ENCODE measurements at regions not wholly inside any gene's neighbourhood (a gene's known extent, or its start where the extent isn't known, plus 50 kb on each side); places are given as distances from the start of the nearest gene placed in this dataset.
"Not testable (repeated sequence)": the region's sequence is repeated elsewhere in the genome, so short reads cannot be mapped to it uniquely, and the experiment has no call there.

DNA sequence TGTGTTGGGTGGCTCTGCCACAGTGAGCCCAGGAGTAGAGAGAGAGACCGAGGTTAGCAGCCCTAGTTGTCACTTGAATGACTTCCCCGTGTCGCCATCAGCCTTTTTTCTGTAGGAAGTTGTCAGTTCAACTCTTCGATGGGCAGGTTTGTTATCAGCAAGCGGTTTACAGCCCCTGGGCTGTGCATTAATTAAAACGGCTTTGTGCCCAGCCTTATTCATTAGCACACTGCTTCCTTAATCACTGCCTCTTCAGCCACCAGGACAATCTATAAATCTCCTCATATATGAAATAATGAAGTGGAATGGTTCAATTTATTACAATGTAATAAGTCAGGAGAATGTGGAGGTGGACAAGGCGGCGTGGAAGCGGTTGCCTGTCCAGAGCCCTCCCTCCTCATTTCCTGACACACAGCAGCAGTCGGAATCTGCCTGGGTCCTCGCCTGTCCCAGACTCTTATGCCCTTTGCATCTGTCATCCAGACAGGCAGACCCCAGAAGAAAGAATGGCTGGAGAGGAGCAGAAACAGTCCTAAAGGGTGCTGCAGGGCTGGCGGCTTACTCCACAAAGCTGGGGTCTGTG, 122.4 kb upstream of the OPCML start:
- Histone ChIP-seq H3K36me3 (ENCODE audit: control insufficient read depth in 1 of 2, insufficient read depth in 2 of 2, low read length in 1 of 2) (no peaks in the 10 kb centered on the region), H3K27me3 (ENCODE audit: control insufficient read depth in 1 of 2, insufficient read depth in 2 of 2, low read length in 1 of 2) (no peaks in the 10 kb centered on the region), H3K9me3 (ENCODE audit: control insufficient read depth, low read length) (peaks cover 8% of the 10 kb centered on the region), H3K4me3 (ENCODE audit: low read length in 2 of 2) (no peak overlapping the region), H3K4me1 (ENCODE audit: control insufficient read depth in 1 of 2, insufficient read depth in 2 of 2, low read length in 2 of 2) (no peaks in the 10 kb centered on the region), H3K27ac (ENCODE audit: low read depth in 1 of 2, low read length in 2 of 2) (no peak overlapping the region)
- DNase-seq: no peak
- WGBS, 2 donors: 46 to 59% methylated on average over 12 of the region's 12 CpGs
- no peak for ATAC-seq (ENCODE audit: low FRiP score)
- intact Hi-C loops (cut with DNase I): no loop called here

DNA sequence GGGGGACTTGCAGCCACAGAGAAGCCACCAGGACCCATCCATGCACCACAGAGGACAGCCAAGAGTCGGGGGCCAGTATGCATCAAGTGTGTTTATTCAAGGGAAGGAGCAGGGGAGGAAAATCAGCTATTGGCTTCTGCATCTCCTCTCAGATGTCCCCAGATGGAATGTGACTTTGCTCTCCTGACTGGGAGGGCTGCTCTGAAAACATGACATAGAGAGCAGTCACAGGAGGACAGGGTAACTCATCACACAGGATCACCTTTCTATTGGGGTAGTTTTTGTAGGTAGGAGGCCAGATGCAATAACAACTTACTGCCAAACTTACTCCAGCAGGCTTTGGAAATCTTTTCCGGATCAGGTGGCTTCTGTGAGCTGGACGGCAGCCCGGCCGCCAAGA, 121.0 kb upstream of the OPCML start:
- H3K36me3 ChIP-seq (ENCODE audit: control insufficient read depth in 1 of 2, insufficient read depth in 2 of 2, low read length in 1 of 2): no peaks in the 10 kb centered on the region
- intact Hi-C loops (cut with DNase I): no loop called here
- H3K4me1 ChIP-seq (ENCODE audit: control insufficient read depth in 1 of 2, insufficient read depth in 2 of 2, low read length in 2 of 2): no peaks in the 10 kb centered on the region
- H3K9me3 ChIP-seq (ENCODE audit: control insufficient read depth, low read length): peaks cover 8% of the 10 kb centered on the region
- no peak overlapping the region for H3K27ac ChIP-seq (ENCODE audit: low read depth in 1 of 2, low read length in 2 of 2)
- H3K27me3 ChIP-seq (ENCODE audit: control insufficient read depth in 1 of 2, insufficient read depth in 2 of 2, low read length in 1 of 2): no peaks in the 10 kb centered on the region
- DNase-seq: no peak
- WGBS, 2 donors: 41 to 48% methylated on average over 5 of the region's 5 CpGs
- no peak overlapping the region for H3K4me3 ChIP-seq (ENCODE audit: low read length in 2 of 2)
- ATAC-seq (ENCODE audit: low FRiP score): no peak

GRCh38 chr11:133650082-133650481, 117.8 kb upstream of the OPCML start:
- Histone ChIP-seq H3K36me3 (ENCODE audit: control insufficient read depth in 1 of 2, insufficient read depth in 2 of 2, low read length in 1 of 2) (no peaks in the 10 kb centered on the region), H3K4me1 (ENCODE audit: control insufficient read depth in 1 of 2, insufficient read depth in 2 of 2, low read length in 2 of 2) (no peaks in the 10 kb centered on the region), H3K27ac (ENCODE audit: low read depth in 1 of 2, low read length in 2 of 2) (no peak overlapping the region), H3K9me3 (ENCODE audit: control insufficient read depth, low read length) (no peaks in the 10 kb centered on the region), H3K27me3 (ENCODE audit: control insufficient read depth in 1 of 2, insufficient read depth in 2 of 2, low read length in 1 of 2) (no peaks in the 10 kb centered on the region), H3K4me3 (ENCODE audit: low read length in 2 of 2) (no peak overlapping the region)
- ATAC-seq (ENCODE audit: low FRiP score) (no peak), DNase-seq (no peak)
- intact Hi-C loops (cut with DNase I): no loop called here
- WGBS, 2 donors: 33 to 50% methylated on average over 4 of the region's 4 CpGs

DNA sequence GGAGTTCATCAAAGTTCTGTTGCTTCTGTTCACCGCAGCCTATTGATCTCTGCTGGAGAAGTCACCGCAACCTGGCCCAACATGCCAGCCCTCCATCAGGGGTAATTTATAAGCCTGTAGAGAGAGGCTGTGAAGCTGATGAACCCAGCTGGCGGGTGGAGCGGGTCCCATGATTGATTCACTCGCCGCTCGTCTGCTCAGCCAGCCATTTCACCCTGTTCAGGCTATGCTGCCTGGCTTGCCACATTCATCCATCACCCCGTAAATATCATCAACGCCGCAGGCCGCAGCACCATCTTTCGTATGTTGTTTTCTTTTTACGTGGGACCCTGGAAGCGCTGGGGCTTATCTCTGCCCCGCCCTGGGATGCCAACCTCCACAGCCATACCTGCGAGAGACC, 116.7 kb upstream of the OPCML start:
- ATAC-seq (ENCODE audit: low FRiP score) (no peak), DNase-seq (no peak)
- intact Hi-C loops (cut with DNase I): no loop called here
- no peaks in the 10 kb centered on the region for H3K27me3 ChIP-seq (ENCODE audit: control insufficient read depth in 1 of 2, insufficient read depth in 2 of 2, low read length in 1 of 2)
- no peak overlapping the region for H3K27ac ChIP-seq (ENCODE audit: low read depth in 1 of 2, low read length in 2 of 2)
- no peak overlapping the region for H3K4me3 ChIP-seq (ENCODE audit: low read length in 2 of 2)
- no peaks in the 10 kb centered on the region for H3K4me1 ChIP-seq (ENCODE audit: control insufficient read depth in 1 of 2, insufficient read depth in 2 of 2, low read length in 2 of 2)
- WGBS, 2 donors: 78 to 86% methylated on average over 16 of the region's 16 CpGs
- no peaks in the 10 kb centered on the region for H3K9me3 ChIP-seq (ENCODE audit: control insufficient read depth, low read length)
- H3K36me3 ChIP-seq (ENCODE audit: control insufficient read depth in 1 of 2, insufficient read depth in 2 of 2, low read length in 1 of 2): no peaks in the 10 kb centered on the region

- Histone ChIP-seq H3K27me3 (ENCODE audit: control insufficient read depth in 1 of 2, insufficient read depth in 2 of 2, low read length in 1 of 2) (no peaks in the 10 kb centered on the region), H3K36me3 (ENCODE audit: control insufficient read depth in 1 of 2, insufficient read depth in 2 of 2, low read length in 1 of 2) (no peaks in the 10 kb centered on the region), H3K9me3 (ENCODE audit: control insufficient read depth, low read length) (no peaks in the 10 kb centered on the region), H3K4me3 (ENCODE audit: low read length in 2 of 2) (no peak overlapping the region), H3K27ac (ENCODE audit: low read depth in 1 of 2, low read length in 2 of 2) (no peak overlapping the region), H3K4me1 (ENCODE audit: control insufficient read depth in 1 of 2, insufficient read depth in 2 of 2, low read length in 2 of 2) (no peaks in the 10 kb centered on the region)
- 76 to 79% methylated on average over 2 of the region's 2 CpGs for WGBS, 2 donors
- intact Hi-C loops (cut with DNase I): no loop called here
- ATAC-seq (ENCODE audit: low FRiP score) (no peak), DNase-seq (no peak)
Measured at GRCh38 chr11:133639408-133639807, 107.1 kb upstream of the OPCML start.

DNA sequence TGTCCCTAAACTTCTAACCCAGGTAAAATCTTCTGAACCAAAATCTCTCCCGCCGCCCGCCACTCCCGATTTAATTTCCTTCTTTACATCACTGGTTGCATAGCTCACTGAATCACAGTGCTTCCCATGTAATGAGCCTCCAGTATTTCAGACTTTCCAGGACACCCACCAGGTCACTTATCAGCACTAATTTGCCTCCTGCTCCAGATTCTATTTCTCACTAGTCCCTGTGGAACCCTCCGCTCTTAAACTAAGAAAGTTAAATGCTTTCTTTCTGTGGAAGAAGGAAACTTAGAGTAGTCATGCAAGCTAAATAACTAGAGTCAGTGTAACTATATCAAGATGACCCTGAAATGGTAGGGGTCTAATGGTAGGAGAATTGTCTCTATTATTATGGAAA, 106.6 kb upstream of the OPCML start:
- intact Hi-C loops (cut with DNase I): no loop called here
- H3K4me3 ChIP-seq (ENCODE audit: low read length in 2 of 2): no peak overlapping the region
- DNase-seq: no peak

GRCh38 chr11:133636711-133637355, 104.5 kb upstream of the OPCML start:
- H3K4me1 ChIP-seq (ENCODE audit: control insufficient read depth in 1 of 2, insufficient read depth in 2 of 2, low read length in 2 of 2): no peaks in the 10 kb centered on the region
- H3K4me3 ChIP-seq (ENCODE audit: low read length in 2 of 2): no peak overlapping the region
- intact Hi-C loops (cut with DNase I): no loop called here
- peak; percentile 19 for ATAC-seq (ENCODE audit: low FRiP score)
- H3K9me3 ChIP-seq (ENCODE audit: control insufficient read depth, low read length): no peaks in the 10 kb centered on the region
- 46 to 48% methylated on average over 18 of the region's 18 CpGs for WGBS, 2 donors
- no peaks in the 10 kb centered on the region for H3K27me3 ChIP-seq (ENCODE audit: control insufficient read depth in 1 of 2, insufficient read depth in 2 of 2, low read length in 1 of 2)
- H3K27ac ChIP-seq (ENCODE audit: low read depth in 1 of 2, low read length in 2 of 2): no peak overlapping the region
- DNase-seq: no peak
- H3K36me3 ChIP-seq (ENCODE audit: control insufficient read depth in 1 of 2, insufficient read depth in 2 of 2, low read length in 1 of 2): no peaks in the 10 kb centered on the region

More for the DNA sequence above, 106.6 kb upstream of the OPCML start:
- Histone ChIP-seq H3K36me3 (ENCODE audit: control insufficient read depth in 1 of 2, insufficient read depth in 2 of 2, low read length in 1 of 2) (no peaks in the 10 kb centered on the region), H3K9me3 (ENCODE audit: control insufficient read depth, low read length) (no peaks in the 10 kb centered on the region), H3K27ac (ENCODE audit: low read depth in 1 of 2, low read length in 2 of 2) (no peak overlapping the region), H3K4me1 (ENCODE audit: control insufficient read depth in 1 of 2, insufficient read depth in 2 of 2, low read length in 2 of 2) (no peaks in the 10 kb centered on the region), H3K27me3 (ENCODE audit: control insufficient read depth in 1 of 2, insufficient read depth in 2 of 2, low read length in 1 of 2) (no peaks in the 10 kb centered on the region)
- no peak for ATAC-seq (ENCODE audit: low FRiP score)
- 93 to 96% methylated on average over 5 of the region's 5 CpGs for WGBS, 2 donors

DNA sequence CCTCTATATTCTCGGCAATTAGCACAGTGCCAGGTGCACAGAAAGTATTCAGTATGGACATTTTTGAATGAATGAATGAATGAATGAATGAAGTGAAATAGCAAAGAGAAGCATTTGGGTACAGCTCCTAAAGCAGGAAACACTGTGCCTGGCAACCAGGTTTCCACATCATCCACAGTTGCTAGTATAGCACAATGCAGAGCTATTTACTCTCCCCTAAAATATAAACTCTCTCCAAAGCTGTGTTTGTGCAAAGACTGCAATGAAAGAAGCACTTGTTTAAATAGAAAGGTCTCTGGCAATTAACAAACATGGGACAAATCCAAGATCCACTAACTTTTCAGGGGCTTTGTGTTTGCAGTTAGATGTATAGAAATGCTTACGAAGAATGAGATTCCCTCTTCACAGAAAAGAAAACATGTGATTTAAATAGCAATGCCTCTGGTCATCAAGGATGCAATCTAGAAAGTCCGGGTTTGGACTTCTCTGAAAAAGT, 103.0 kb upstream of the OPCML start:
- Histone ChIP-seq H3K27me3 (ENCODE audit: control insufficient read depth in 1 of 2, insufficient read depth in 2 of 2, low read length in 1 of 2) (no peaks in the 10 kb centered on the region), H3K4me1 (ENCODE audit: control insufficient read depth in 1 of 2, insufficient read depth in 2 of 2, low read length in 2 of 2) (no peaks in the 10 kb centered on the region), H3K4me3 (ENCODE audit: low read length in 2 of 2) (no peak overlapping the region), H3K27ac (ENCODE audit: low read depth in 1 of 2, low read length in 2 of 2) (no peak overlapping the region), H3K9me3 (ENCODE audit: control insufficient read depth, low read length) (no peaks in the 10 kb centered on the region), H3K36me3 (ENCODE audit: control insufficient read depth in 1 of 2, insufficient read depth in 2 of 2, low read length in 1 of 2) (no peaks in the 10 kb centered on the region)
- WGBS, 2 donors: 39 to 41% methylated on average over 3 of the region's 3 CpGs
- intact Hi-C loops (cut with DNase I): no loop called here
- no peak for DNase-seq
- ATAC-seq (ENCODE audit: low FRiP score): no peak

DNA sequence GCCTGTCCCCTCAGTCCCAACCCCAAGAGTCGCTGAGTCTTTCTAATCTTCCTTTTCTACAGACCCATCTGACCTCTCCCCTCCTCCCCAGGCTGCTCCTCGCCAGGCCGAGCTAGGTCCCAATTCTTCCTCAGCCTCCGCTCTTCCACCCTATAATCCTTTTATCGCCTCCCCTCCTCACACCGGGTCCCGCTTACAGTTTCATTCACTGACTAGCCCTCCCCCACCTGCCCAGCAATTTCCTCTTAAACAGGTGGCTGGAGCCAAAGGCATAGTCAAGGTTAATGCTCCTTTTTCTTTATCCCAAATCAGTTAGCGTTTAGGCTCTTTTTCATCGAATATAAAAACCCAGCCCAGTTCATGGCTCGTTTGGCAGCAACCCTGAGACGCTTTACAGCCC, 96.1 kb upstream of the OPCML start:
- DNase-seq; H3K27me3 ChIP-seq (ENCODE audit: control insufficient read depth in 1 of 2, insufficient read depth in 2 of 2, low read length in 1 of 2); intact Hi-C loops (cut with DNase I); H3K27ac ChIP-seq (ENCODE audit: low read depth in 1 of 2, low read length in 2 of 2); ATAC-seq (ENCODE audit: low FRiP score); H3K4me1 ChIP-seq (ENCODE audit: control insufficient read depth in 1 of 2, insufficient read depth in 2 of 2, low read length in 2 of 2); H3K4me3 ChIP-seq (ENCODE audit: low read length in 2 of 2); H3K36me3 ChIP-seq (ENCODE audit: control insufficient read depth in 1 of 2, insufficient read depth in 2 of 2, low read length in 1 of 2); H3K9me3 ChIP-seq (ENCODE audit: control insufficient read depth, low read length): not testable (repeated sequence)
- WGBS, 2 donors: 77 to 84% methylated on average over 10 to 11 of the region's 11 CpGs
